HCT116 (cell line): ENCODE measurements at regions not wholly inside any gene's neighbourhood (a gene's known extent, or its start where the extent isn't known, plus 50 kb on each side); places are given as distances from the start of the nearest gene placed in this dataset.

Experiments used
- ATAC-seq: fragments of 200-7000 bp; cut with Tn5 transposase; 2 replicates; pipeline ENCODE4 v1.9.1; 2020; ENCODE audit warnings: mild to moderate bottlenecking, moderate library complexity
- BruUV-seq: library from RNA; stranded (reverse); fragments of 400-500 nt; replicated peaks from 2 replicates; lab custom pipeline; 2021; lab: Mats Ljungman, UMichigan
- CTCF ChIA-PET: fragments of 300-600 bp; sonication (Branson Sonifier 250); formaldehyde crosslinking; loops from one replicate; lab custom pipeline; 2021; ENCODE audit warnings: antibody characterized with exemption; lab: Charles Lee
- POLR2A ChIA-PET: fragments of 300-600, 350-600 bp; sonication (Branson Sonifier 250); formaldehyde crosslinking; loops from one replicate; lab custom pipeline; 2021; ENCODE audit warnings: antibody characterized with exemption; lab: Charles Lee
- RAD21 ChIA-PET, 2 experiments: fragments of 300-600 bp; sonication (Branson Sonifier 250); formaldehyde crosslinking; loops; one replicate each; lab custom pipeline; 2023; ENCODE audit warnings: low total read pairs in 2 of 2; ENCODE audit not compliant: uncharacterized antibody in 2 of 2, unreplicated experiment in 2 of 2, low non-redundant PET in 1 of 2; lab: Charles Lee
- DNase-seq: peaks from one replicate; pipeline ENCODE4 v3.0.0-alpha.2; 2010; ENCODE audit warnings: low read depth, low spot score
- H2AFZ ChIP-seq: fragments of 200-600 bp; shearing (Covaris generic), sonication (generic); 2 replicates; pipeline ENCODE4 v1.6.1; 2017; ENCODE audit warnings: low read depth, mixed run types, mixed read lengths, antibody characterized with exemption, low read length; ENCODE audit not compliant: poor library complexity, severe bottlenecking
- H3K27ac ChIP-seq: 2 replicates; pipeline ENCODE4 v1.5.1; 2012; ENCODE audit warnings: low read depth, low read length
- H3K27me3 ChIP-seq: fragments of 200-600 bp; sonication (generic); 2 replicates; pipeline ENCODE4 v1.6.1; 2016; ENCODE audit warnings: mixed run types, low read length, mixed read lengths; ENCODE audit not compliant: insufficient read depth
- H3K36me3 ChIP-seq, 2 experiments: fragments of 200-500 bp in 1 of 2; fragments of 200-600 bp in 1 of 2; sonication (Bioruptor generic) in 1 of 2; sonication (generic) in 1 of 2; 2 replicates each; pipeline versions ENCODE4 v1.5.1 to v1.6.1; 2014 to 2016; ENCODE audit warnings: low read length in 2 of 2, inconsistent platforms in 1 of 2, mixed read lengths in 1 of 2, mixed run types in 1 of 2; ENCODE audit not compliant: insufficient read depth in 2 of 2, control insufficient read depth in 1 of 2
- H3K4me1 ChIP-seq, 2 experiments: fragments of 200-600 bp in 1 of 2; sonication (generic) in 1 of 2; 2 replicates each; pipeline versions ENCODE4 v1.5.1 to v1.6.1; 2012 to 2017; ENCODE audit warnings: low read length in 2 of 2, inconsistent platforms in 1 of 2, mild to moderate bottlenecking in 1 of 2, mixed read lengths in 1 of 2, mixed run types in 1 of 2, moderate library complexity in 1 of 2; ENCODE audit not compliant: insufficient read depth in 2 of 2, control insufficient read depth in 1 of 2
- H3K4me2 ChIP-seq: fragments of 200-600 bp; sonication (generic); 2 replicates; pipeline ENCODE4 v1.6.1; 2017; ENCODE audit warnings: mixed run types, low read length, mixed read lengths
- H3K4me3 ChIP-seq, 2 experiments: fragments of 200-600 bp in 1 of 2; sonication (generic) in 1 of 2; replicated peaks in 1 of 2; 2 replicates each; pipeline ENCODE4 v1.5.1; 2011 to 2016; ENCODE audit warnings: low read length in 2 of 2, control low read depth in 1 of 2, low read depth in 1 of 2, mild to moderate bottlenecking in 1 of 2, mixed read lengths in 1 of 2, mixed run types in 1 of 2
- H3K79me2 ChIP-seq: fragments of 200-600 bp; sonication (generic); 2 replicates; pipeline ENCODE4 v1.6.1; 2017; ENCODE audit warnings: mild to moderate bottlenecking, mixed run types, low read length, moderate library complexity, mixed read lengths; ENCODE audit not compliant: insufficient read depth
- H3K9ac ChIP-seq: fragments of 200-600 bp; sonication (generic); 2 replicates; pipeline ENCODE4 v1.6.1; 2016; ENCODE audit warnings: low read length, mixed read lengths
- H3K9me2 ChIP-seq: fragments of 200-600 bp; sonication (generic), shearing (Covaris generic); 2 replicates; pipeline ENCODE4 v1.6.1; 2017; ENCODE audit warnings: mixed run types, mild to moderate bottlenecking, moderate library complexity; ENCODE audit not compliant: insufficient read depth
- H3K9me3 ChIP-seq, 2 experiments: fragments of 200-500 bp in 1 of 2; fragments of 200-600 bp in 1 of 2; sonication (Bioruptor generic) in 1 of 2; sonication (generic) in 1 of 2; 2 replicates each; pipeline ENCODE4 v1.6.1; 2014 to 2017; ENCODE audit warnings: low read length in 2 of 2, mixed read lengths in 2 of 2, inconsistent platforms in 1 of 2, low read depth in 1 of 2, mild to moderate bottlenecking in 1 of 2, mixed run types in 1 of 2, moderate library complexity in 1 of 2; ENCODE audit not compliant: control insufficient read depth in 1 of 2, insufficient read depth in 1 of 2
- H4K20me1 ChIP-seq: fragments of 200-600 bp; sonication (generic), shearing (Covaris generic); 2 replicates; pipeline ENCODE4 v1.6.1; 2017; ENCODE audit warnings: mixed run types, mild to moderate bottlenecking, moderate library complexity; ENCODE audit not compliant: insufficient read depth
- ATF3 ChIP-seq: IDR thresholded peaks from 2 replicates; pipeline ENCODE4 v1.6.1; 2012
- CEBPB ChIP-seq: IDR thresholded peaks from 2 replicates; pipeline ENCODE4 v1.6.1; 2012; ENCODE audit warnings: low read depth
- CTCF ChIP-seq, 3 experiments: fragments of 200-600 bp in 1 of 3; sonication (generic) in 1 of 3; IDR thresholded peaks in 2 of 3; conservative IDR thresholded peaks in 1 of 3; 2 replicates each; pipeline ENCODE4 v1.5.1; 2012 to 2017; ENCODE audit warnings: low read depth in 2 of 3, low read length in 2 of 3, antibody characterized with exemption in 1 of 3, borderline replicate concordance in 1 of 3, control low read depth in 1 of 3, mild to moderate bottlenecking in 1 of 3, mixed read lengths in 1 of 3, mixed run types in 1 of 3, moderate library complexity in 1 of 3; ENCODE audit not compliant: insufficient read depth in 1 of 3
- EGR1 ChIP-seq: IDR thresholded peaks from 2 replicates; pipeline ENCODE4 v1.6.1; 2012; ENCODE audit warnings: low read depth
- ELF1 ChIP-seq: IDR thresholded peaks from 2 replicates; pipeline ENCODE4 v1.6.1; 2012; ENCODE audit warnings: low read depth, borderline replicate concordance
- EZH2phosphoT487 ChIP-seq: fragments of 200-600 bp; IDR thresholded peaks from 2 replicates; pipeline ENCODE4 v1.6.1; 2018; ENCODE audit warnings: antibody characterized with exemption, borderline replicate concordance
- FOSL1 ChIP-seq: IDR thresholded peaks from 2 replicates; pipeline ENCODE4 v1.6.1; 2012; ENCODE audit warnings: low read depth
- JUND ChIP-seq: IDR thresholded peaks from 2 replicates; pipeline ENCODE4 v1.6.1; 2012
- POLR2AphosphoS5 ChIP-seq: IDR thresholded peaks from 2 replicates; pipeline ENCODE4 v1.6.1; 2011; ENCODE audit warnings: mild to moderate bottlenecking, low read depth, low read length, moderate library complexity
- RAD21 ChIP-seq: IDR thresholded peaks from 2 replicates; pipeline ENCODE4 v1.6.1; 2012; ENCODE audit warnings: low read depth, mild to moderate bottlenecking
- REST ChIP-seq: IDR thresholded peaks from 2 replicates; pipeline ENCODE4 v1.6.1; 2012; ENCODE audit warnings: low read depth
- SRF ChIP-seq: IDR thresholded peaks from 2 replicates; pipeline ENCODE4 v1.6.1; 2012; ENCODE audit warnings: low read depth
- ZFX ChIP-seq: fragments of 450-650 bp; IDR thresholded peaks from 2 replicates; pipeline ENCODE4 v1.6.1; 2017
- ZNF274 ChIP-seq: fragments of 200-500 bp; sonication (Bioruptor generic); IDR thresholded peaks from 2 replicates; pipeline ENCODE4 v1.6.1; 2014; ENCODE audit warnings: mild to moderate bottlenecking, low read depth, low read length, inconsistent platforms
- intact Hi-C: fragments of 100-400 bp; cut with micrococcal nuclease; formaldehyde crosslinking; loops from 2 replicates; pipeline ENCODE4 v1.10.0; 2022
- TF ChIP-seq, protein P1 (sequence below): IDR thresholded peaks from 2 replicates; pipeline ENCODE4 v1.6.1; 2012

DNA sequence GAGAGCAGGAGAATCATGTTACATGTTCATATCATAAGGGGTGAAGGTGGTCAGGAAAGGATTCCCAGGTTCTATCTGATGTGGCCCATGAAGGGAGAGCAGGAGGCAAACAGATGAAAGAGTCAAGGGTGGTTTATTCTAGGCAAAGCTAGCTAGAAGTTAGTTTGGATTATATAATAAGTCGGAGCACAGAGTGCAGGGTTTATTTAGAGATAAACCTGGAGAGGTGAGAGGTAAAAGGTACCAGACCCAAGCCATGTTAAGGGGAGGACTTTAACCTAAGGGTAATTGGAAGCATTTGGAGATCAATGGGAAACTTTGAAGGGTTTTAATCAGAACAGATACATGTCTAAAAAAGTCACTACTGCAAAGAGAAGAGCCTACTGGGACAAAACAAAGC is 69.2 kb upstream of the LRATD1 start:
- DNase-seq (no peak), ATAC-seq (no peak)
- H2AFZ ChIP-seq: no peak overlapping the region
- BruUV-seq: no TSS peak
- no peak overlapping the region for H3K9ac ChIP-seq
- no peaks in the 10 kb centered on the region for H3K27me3 ChIP-seq
- no peaks in the 10 kb centered on the region for H3K79me2 ChIP-seq
- H3K4me2 ChIP-seq: no peak overlapping the region
- CTCF ChIA-PET: no interaction called here
- H3K27ac ChIP-seq: no peak overlapping the region
- TF ChIP-seq RAD21 (no peak), ZNF274 (no peak), ATF3 (no peak), REST (no peak), EZH2phosphoT487 (no peak), ELF1 (no peak), ZFX (no peak), FOSL1 (no peak), SRF (no peak), JUND (no peak), CEBPB (no peak), CTCF (IDR thresholded peaks at IDR 0.05 in 2 of 3, conservative IDR thresholded peaks at IDR 0.05 in 1 of 3; ENCODE audit: borderline replicate concordance in 1 of 3, insufficient read depth in 1 of 3, low read depth in 2 of 3, low read length in 2 of 3) (no peak), POLR2AphosphoS5 (no peak), EGR1 (no peak)
- TF ChIP-seq, protein P1, sequence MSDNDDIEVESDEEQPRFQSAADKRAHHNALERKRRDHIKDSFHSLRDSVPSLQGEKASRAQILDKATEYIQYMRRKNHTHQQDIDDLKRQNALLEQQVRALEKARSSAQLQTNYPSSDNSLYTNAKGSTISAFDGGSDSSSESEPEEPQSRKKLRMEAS: no peak
- RAD21 ChIA-PET: no interaction called here
- no peaks in the 10 kb centered on the region for H3K36me3 ChIP-seq
- H3K9me3 ChIP-seq: peaks cover 4 to 18% of the 10 kb centered on the region in 2 experiments; a peak in 2 of 4 replicates
- no peak overlapping the region for H3K4me3 ChIP-seq
- no peaks in the 10 kb centered on the region for H3K9me2 ChIP-seq
- H4K20me1 ChIP-seq: no peaks in the 10 kb centered on the region
- POLR2A ChIA-PET: no interaction called here
- intact Hi-C loops: no loop called here
- H3K4me1 ChIP-seq: no peaks in the 10 kb centered on the region
